ENCODE measurements at regions not wholly inside any gene's neighbourhood (a gene's known extent, or its start where the extent isn't known, plus 50 kb on each side); places are given as distances from the start of the nearest gene placed in this dataset.

DNA sequence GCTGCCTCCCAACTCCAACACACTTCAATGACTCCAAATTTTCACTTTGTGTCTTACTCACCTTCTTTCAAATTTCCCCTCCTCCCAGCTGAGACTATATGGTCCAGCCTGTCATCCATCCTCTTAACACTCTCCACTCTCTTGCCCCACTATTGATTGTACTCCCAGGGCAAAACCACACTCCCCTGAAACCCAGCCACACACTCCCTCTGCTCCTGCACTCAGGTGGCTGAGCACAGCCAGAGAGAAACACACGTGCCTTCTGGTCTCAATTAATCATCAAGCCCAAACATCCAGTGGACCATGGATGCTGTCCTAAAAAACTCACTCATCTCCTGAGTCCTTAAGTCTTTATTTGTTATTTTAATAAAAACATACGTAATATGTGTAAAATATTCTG lies 1026.4 kb downstream of the KCNJ18 start:
- no peak for TF ChIP-seq POLR2AphosphoS5 (IDR thresholded peaks at IDR 0.05; ENCODE audit: low read depth)
- TF ChIP-seq, protein P1, sequence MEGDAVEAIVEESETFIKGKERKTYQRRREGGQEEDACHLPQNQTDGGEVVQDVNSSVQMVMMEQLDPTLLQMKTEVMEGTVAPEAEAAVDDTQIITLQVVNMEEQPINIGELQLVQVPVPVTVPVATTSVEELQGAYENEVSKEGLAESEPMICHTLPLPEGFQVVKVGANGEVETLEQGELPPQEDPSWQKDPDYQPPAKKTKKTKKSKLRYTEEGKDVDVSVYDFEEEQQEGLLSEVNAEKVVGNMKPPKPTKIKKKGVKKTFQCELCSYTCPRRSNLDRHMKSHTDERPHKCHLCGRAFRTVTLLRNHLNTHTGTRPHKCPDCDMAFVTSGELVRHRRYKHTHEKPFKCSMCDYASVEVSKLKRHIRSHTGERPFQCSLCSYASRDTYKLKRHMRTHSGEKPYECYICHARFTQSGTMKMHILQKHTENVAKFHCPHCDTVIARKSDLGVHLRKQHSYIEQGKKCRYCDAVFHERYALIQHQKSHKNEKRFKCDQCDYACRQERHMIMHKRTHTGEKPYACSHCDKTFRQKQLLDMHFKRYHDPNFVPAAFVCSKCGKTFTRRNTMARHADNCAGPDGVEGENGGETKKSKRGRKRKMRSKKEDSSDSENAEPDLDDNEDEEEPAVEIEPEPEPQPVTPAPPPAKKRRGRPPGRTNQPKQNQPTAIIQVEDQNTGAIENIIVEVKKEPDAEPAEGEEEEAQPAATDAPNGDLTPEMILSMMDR (IDR thresholded peaks at IDR 0.05; ENCODE audit: insufficient read depth, low read length) = no peak
- no peak for TF ChIP-seq SPI1 (IDR thresholded peaks at IDR 0.05; ENCODE audit: borderline replicate concordance, low read depth)
- no peak for TF ChIP-seq GABPA (IDR thresholded peaks at IDR 0.05; ENCODE audit: low read depth)
- TF ChIP-seq, protein P2, sequence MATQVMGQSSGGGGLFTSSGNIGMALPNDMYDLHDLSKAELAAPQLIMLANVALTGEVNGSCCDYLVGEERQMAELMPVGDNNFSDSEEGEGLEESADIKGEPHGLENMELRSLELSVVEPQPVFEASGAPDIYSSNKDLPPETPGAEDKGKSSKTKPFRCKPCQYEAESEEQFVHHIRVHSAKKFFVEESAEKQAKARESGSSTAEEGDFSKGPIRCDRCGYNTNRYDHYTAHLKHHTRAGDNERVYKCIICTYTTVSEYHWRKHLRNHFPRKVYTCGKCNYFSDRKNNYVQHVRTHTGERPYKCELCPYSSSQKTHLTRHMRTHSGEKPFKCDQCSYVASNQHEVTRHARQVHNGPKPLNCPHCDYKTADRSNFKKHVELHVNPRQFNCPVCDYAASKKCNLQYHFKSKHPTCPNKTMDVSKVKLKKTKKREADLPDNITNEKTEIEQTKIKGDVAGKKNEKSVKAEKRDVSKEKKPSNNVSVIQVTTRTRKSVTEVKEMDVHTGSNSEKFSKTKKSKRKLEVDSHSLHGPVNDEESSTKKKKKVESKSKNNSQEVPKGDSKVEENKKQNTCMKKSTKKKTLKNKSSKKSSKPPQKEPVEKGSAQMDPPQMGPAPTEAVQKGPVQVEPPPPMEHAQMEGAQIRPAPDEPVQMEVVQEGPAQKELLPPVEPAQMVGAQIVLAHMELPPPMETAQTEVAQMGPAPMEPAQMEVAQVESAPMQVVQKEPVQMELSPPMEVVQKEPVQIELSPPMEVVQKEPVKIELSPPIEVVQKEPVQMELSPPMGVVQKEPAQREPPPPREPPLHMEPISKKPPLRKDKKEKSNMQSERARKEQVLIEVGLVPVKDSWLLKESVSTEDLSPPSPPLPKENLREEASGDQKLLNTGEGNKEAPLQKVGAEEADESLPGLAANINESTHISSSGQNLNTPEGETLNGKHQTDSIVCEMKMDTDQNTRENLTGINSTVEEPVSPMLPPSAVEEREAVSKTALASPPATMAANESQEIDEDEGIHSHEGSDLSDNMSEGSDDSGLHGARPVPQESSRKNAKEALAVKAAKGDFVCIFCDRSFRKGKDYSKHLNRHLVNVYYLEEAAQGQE (IDR thresholded peaks at IDR 0.05; ENCODE audit: insufficient replicate concordance, low read depth) = no peak

Data from HL-60 (cell line).